VCaP (cell line): ENCODE measurements at regions not wholly inside any gene's neighbourhood (a gene's known extent, or its start where the extent isn't known, plus 50 kb on each side); places are given as distances from the start of the nearest gene placed in this dataset.
A peak's percentile ranks its signal among the peaks of the same experiment; 100 is the strongest.
"Not testable (repeated sequence)": the region's sequence is repeated elsewhere in the genome, so short reads cannot be mapped to it uniquely, and the experiment has no call there.

ENCODE experiments used
- H3K27ac ChIP-seq: fragments of 450-650 bp; 2 replicates; pipeline ENCODE4 v1.5.1; 2017
- CTCF ChIP-seq: fragments of 450-650 bp; conservative IDR thresholded peaks from 2 replicates; pipeline ENCODE4 v1.5.1; 2017; ENCODE audit warnings: mild to moderate bottlenecking, moderate library complexity

GRCh38 chr7:152925412-152926147 is 166.0 kb downstream of the ACTR3B start:
- H3K27ac ChIP-seq: no peak overlapping the region
- no peak for TF ChIP-seq CTCF

- no peak for TF ChIP-seq CTCF
- H3K27ac ChIP-seq: no peak overlapping the region
Observed at GRCh38 chr7:152931633-152932032, 172.1 kb downstream of the ACTR3B start.

- TF ChIP-seq CTCF: no peak
- H3K27ac ChIP-seq: no peak overlapping the region
Observed at GRCh38 chr7:152937282-152937681, 177.7 kb downstream of the ACTR3B start.

- H3K27ac ChIP-seq: not testable (repeated sequence)
Observed at GRCh38 chr7:152946616-152947015, 187.1 kb downstream of the ACTR3B start.

- H3K27ac ChIP-seq: no peak overlapping the region
- TF ChIP-seq CTCF: no peak
Observed at GRCh38 chr7:152947686-152948085, 188.1 kb downstream of the ACTR3B start.

GRCh38 chr7:152949253-152949652 is 189.7 kb downstream of the ACTR3B start:
- no peak overlapping the region for H3K27ac ChIP-seq
- no peak for TF ChIP-seq CTCF

- TF ChIP-seq CTCF: no peak
- H3K27ac ChIP-seq: no peak overlapping the region
Observed at GRCh38 chr7:152949790-152950189, 190.2 kb downstream of the ACTR3B start.

- TF ChIP-seq CTCF: peak; percentile 26; the same call in 1 of the 2 replicates
- no peak overlapping the region for H3K27ac ChIP-seq
Observed at GRCh38 chr7:152956006-152956405, 196.5 kb downstream of the ACTR3B start.
